K562 (cell line): ENCODE measurements at regions not wholly inside any gene's neighbourhood (a gene's known extent, or its start where the extent isn't known, plus 50 kb on each side); places are given as distances from the start of the nearest gene placed in this dataset.

ENCODE experiments used
- CC2D1A ChIP-seq: fragments of 450-650 bp; IDR thresholded peaks from 2 replicates; pipeline ENCODE4 v1.6.1; 2017; ENCODE audit warnings: mild to moderate bottlenecking
- FOXK2 ChIP-seq, 2 experiments: fragments of 450-650 bp; IDR thresholded peaks in 1 of 2; conservative IDR thresholded peaks in 1 of 2; 2 replicates each; pipeline ENCODE4 v1.6.1; 2016; ENCODE audit warnings: low read depth in 2 of 2, mild to moderate bottlenecking in 1 of 2
- MTA2 ChIP-seq: fragments of 450-650 bp; IDR thresholded peaks from 2 replicates; pipeline ENCODE4 v1.6.1; 2016; ENCODE audit warnings: low read depth
- NR2C1 ChIP-seq, 2 experiments: fragments of 450-650 bp; IDR thresholded peaks; 2 replicates each; pipeline ENCODE4 v1.6.1; 2017; ENCODE audit warnings: mild to moderate bottlenecking in 2 of 2, antibody characterized with exemption in 1 of 2, inconsistent platforms in 1 of 2, missing compliant biosample characterization in 1 of 2, missing genetic modification characterization in 1 of 2
- POLR2AphosphoS5 ChIP-seq: IDR thresholded peaks from 2 replicates; pipeline ENCODE4 v1.6.1; 2011; ENCODE audit warnings: mild to moderate bottlenecking, low read depth, low read length, moderate library complexity; ENCODE audit not compliant: control insufficient read depth, insufficient read depth
- ZKSCAN3 ChIP-seq: fragments of 250-450 bp; sonication (Bioruptor Pico); IDR thresholded peaks from 2 replicates; pipeline ENCODE4 v1.4.0; 2020
- ZNF253 ChIP-seq: fragments of 250-450 bp; sonication (Bioruptor Pico); conservative IDR thresholded peaks from 2 replicates; pipeline ENCODE4 v1.6.1; 2021; ENCODE audit warnings: mild to moderate bottlenecking
- TF ChIP-seq, protein P1 (sequence below): fragments of 250-450 bp; sonication (Bioruptor Pico); IDR thresholded peaks from 2 replicates; pipeline ENCODE4 v1.8.0; 2021; ENCODE audit warnings: moderate library complexity, mild to moderate bottlenecking, inconsistent platforms

GRCh38 chr11:82529936-82530335 lies 203.7 kb downstream of the FAM181B start:
- no peak for TF ChIP-seq FOXK2 (conservative IDR thresholded peaks at IDR 0.05 in 1 of 2, IDR thresholded peaks at IDR 0.05 in 1 of 2; ENCODE audit: low read depth in 2 of 2)
- no peak for TF ChIP-seq ZKSCAN3 (CRISPR knock-in tag)
- no peak for TF ChIP-seq MTA2
- TF ChIP-seq, protein P1, sequence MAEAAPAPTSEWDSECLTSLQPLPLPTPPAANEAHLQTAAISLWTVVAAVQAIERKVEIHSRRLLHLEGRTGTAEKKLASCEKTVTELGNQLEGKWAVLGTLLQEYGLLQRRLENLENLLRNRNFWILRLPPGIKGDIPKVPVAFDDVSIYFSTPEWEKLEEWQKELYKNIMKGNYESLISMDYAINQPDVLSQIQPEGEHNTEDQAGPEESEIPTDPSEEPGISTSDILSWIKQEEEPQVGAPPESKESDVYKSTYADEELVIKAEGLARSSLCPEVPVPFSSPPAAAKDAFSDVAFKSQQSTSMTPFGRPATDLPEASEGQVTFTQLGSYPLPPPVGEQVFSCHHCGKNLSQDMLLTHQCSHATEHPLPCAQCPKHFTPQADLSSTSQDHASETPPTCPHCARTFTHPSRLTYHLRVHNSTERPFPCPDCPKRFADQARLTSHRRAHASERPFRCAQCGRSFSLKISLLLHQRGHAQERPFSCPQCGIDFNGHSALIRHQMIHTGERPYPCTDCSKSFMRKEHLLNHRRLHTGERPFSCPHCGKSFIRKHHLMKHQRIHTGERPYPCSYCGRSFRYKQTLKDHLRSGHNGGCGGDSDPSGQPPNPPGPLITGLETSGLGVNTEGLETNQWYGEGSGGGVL (CRISPR knock-in tag): no peak
- TF ChIP-seq NR2C1 (IDR thresholded peaks at IDR 0.05): no peak
- no peak for TF ChIP-seq NR2C1 (tag; IDR thresholded peaks at IDR 0.05)
- TF ChIP-seq POLR2AphosphoS5: no peak
- no peak for TF ChIP-seq CC2D1A
- TF ChIP-seq ZNF253 (CRISPR knock-in tag): no peak
